ENCODE measurements at regions not wholly inside any gene's neighbourhood (a gene's known extent, or its start where the extent isn't known, plus 50 kb on each side); places are given as distances from the start of the nearest gene placed in this dataset.
A peak's percentile ranks its signal among the peaks of the same experiment; 100 is the strongest.

DNA sequence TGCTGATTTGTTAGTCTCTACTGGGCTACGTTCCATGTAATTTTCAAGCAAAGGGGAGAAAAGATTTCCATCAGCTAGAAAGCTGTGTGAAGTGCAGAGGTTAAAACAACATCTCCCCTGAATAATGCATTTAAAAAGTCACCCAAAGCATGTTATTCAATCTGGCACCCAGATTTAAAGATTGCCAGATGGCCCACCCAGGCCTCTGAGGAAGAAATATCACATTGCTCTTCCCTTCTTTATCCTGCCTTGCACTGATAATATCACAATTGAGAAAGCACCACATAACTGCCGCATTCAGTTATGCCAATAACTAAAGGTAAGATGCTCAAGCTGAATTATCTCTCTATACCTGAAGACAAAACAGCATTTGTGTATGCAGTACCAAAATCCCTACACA is 119.4 kb upstream of the PUM3 start:
- H3K79me2 ChIP-seq (ENCODE audit: insufficient read depth), result no peaks in the 10 kb centered on the region
- no peaks in the 10 kb centered on the region for H3K9me2 ChIP-seq
- H2AFZ ChIP-seq (ENCODE audit: low read depth), result no peak overlapping the region
- no peaks in the 10 kb centered on the region for H3K36me3 ChIP-seq (replicated peaks in 1 of 2; ENCODE audit: control insufficient read depth in 1 of 2, insufficient read depth in 2 of 2, low read length in 1 of 2)
- DNase-seq, result no peak
- no peaks in the 10 kb centered on the region for H4K20me1 ChIP-seq (ENCODE audit: insufficient read depth)
- no peaks in the 10 kb centered on the region for H3K9me3 ChIP-seq
- no peaks in the 10 kb centered on the region for H3K27me3 ChIP-seq (ENCODE audit: insufficient read depth)
- CTCF ChIA-PET, result no interaction called here
- POLR2A ChIA-PET, result no interaction called here
- no peaks in the 10 kb centered on the region for H3K4me1 ChIP-seq (ENCODE audit: control insufficient read depth in 1 of 2, insufficient read depth in 2 of 2, low read depth in 1 of 2, low read length in 1 of 2)
- no peak overlapping the region for H3K27ac ChIP-seq (ENCODE audit: low read depth in 2 of 2, low read length in 1 of 2)
- WGBS (ENCODE audit: low lambda C conversion rate), result 41% methylated on average over 2 of the region's 2 CpGs
- TF ChIP-seq FOXJ3 (CRISPR knock-in tag; IDR thresholded peaks at IDR 0.05) (no peak), EZH2phosphoT487 (IDR thresholded peaks at IDR 0.05; ENCODE audit: borderline replicate concordance, low read depth) (no peak), FOXM1 (IDR thresholded peaks at IDR 0.05; ENCODE audit: low read depth) (no peak), GATA2 (CRISPR knock-in tag; IDR thresholded peaks at IDR 0.05) (peak; percentile 29), TEAD4 (IDR thresholded peaks at IDR 0.05; ENCODE audit: borderline replicate concordance, insufficient read depth) (no peak), FOSL2 (IDR thresholded peaks at IDR 0.05; ENCODE audit: borderline replicate concordance, low read depth) (no peak), RXRA (IDR thresholded peaks at IDR 0.05; ENCODE audit: borderline replicate concordance, low read depth) (no peak)
- H3F3A ChIP-seq (replicated peaks; ENCODE audit: insufficient read depth), result no peaks in the 10 kb centered on the region
- no peak overlapping the region for H3K4me2 ChIP-seq
- no peak overlapping the region for H3K4me3 ChIP-seq (ENCODE audit: low read depth in 2 of 2, low read length in 1 of 2)
- H3K9ac ChIP-seq, result no peak overlapping the region

- Histone ChIP-seq H3K36me3 (replicated peaks in 1 of 2; ENCODE audit: control insufficient read depth in 1 of 2, insufficient read depth in 2 of 2, low read length in 1 of 2) (no peaks in the 10 kb centered on the region), H3K4me2 (no peak overlapping the region), H4K20me1 (ENCODE audit: insufficient read depth) (no peaks in the 10 kb centered on the region), H3K27me3 (ENCODE audit: insufficient read depth) (no peaks in the 10 kb centered on the region; the same call in 1 of the 2 replicates), H3K9ac (no peak overlapping the region), H3K9me3 (no peaks in the 10 kb centered on the region), H2AFZ (ENCODE audit: low read depth) (no peak overlapping the region), H3K79me2 (ENCODE audit: insufficient read depth) (no peaks in the 10 kb centered on the region), H3F3A (replicated peaks; ENCODE audit: insufficient read depth) (no peaks in the 10 kb centered on the region), H3K4me1 (ENCODE audit: control insufficient read depth in 1 of 2, insufficient read depth in 2 of 2, low read depth in 1 of 2, low read length in 1 of 2) (no peaks in the 10 kb centered on the region), H3K27ac (ENCODE audit: low read depth in 2 of 2, low read length in 1 of 2) (no peak overlapping the region), H3K4me3 (ENCODE audit: low read depth in 2 of 2, low read length in 1 of 2) (no peak overlapping the region), H3K9me2 (no peaks in the 10 kb centered on the region)
- WGBS (ENCODE audit: low lambda C conversion rate), result 53% methylated on average over 6 of the region's 6 CpGs
- no peak for DNase-seq
- ChIA-PET CTCF (no interaction called here), POLR2A (no interaction called here)
- no peak for TF ChIP-seq GATA2 (CRISPR knock-in tag; IDR thresholded peaks at IDR 0.05)
- TF ChIP-seq FOXJ3 (CRISPR knock-in tag; IDR thresholded peaks at IDR 0.05), result no peak
- TF ChIP-seq TAF1 (IDR thresholded peaks at IDR 0.05; ENCODE audit: borderline replicate concordance, low read depth, low read length), result no peak
- no peak for TF ChIP-seq TCF12 (IDR thresholded peaks at IDR 0.05)
- TF ChIP-seq SMC3 (IDR thresholded peaks at IDR 0.05; ENCODE audit: low read depth, low read length), result no peak
- TF ChIP-seq REST (IDR thresholded peaks at IDR 0.05; ENCODE audit: low read depth, low read length), result no peak
- no peak for TF ChIP-seq CHD2 (IDR thresholded peaks at IDR 0.05; ENCODE audit: low read length, partially characterized antibody)
- TF ChIP-seq SIN3A (IDR thresholded peaks at IDR 0.05; ENCODE audit: borderline replicate concordance, low read depth, low read length), result no peak
- TF ChIP-seq EZH2phosphoT487 (IDR thresholded peaks at IDR 0.05; ENCODE audit: borderline replicate concordance, low read depth), result no peak
- no peak for TF ChIP-seq IRF3 (IDR thresholded peaks at IDR 0.05; ENCODE audit: low read depth, low read length)
- no peak for TF ChIP-seq FOXM1 (IDR thresholded peaks at IDR 0.05; ENCODE audit: low read depth)
- TF ChIP-seq JUND (IDR thresholded peaks at IDR 0.05), result no peak
- no peak for TF ChIP-seq ELF1 (IDR thresholded peaks at IDR 0.05)
Measured at GRCh38 chr9:2962471-2963172, 118.7 kb upstream of the PUM3 start.

All from SK-N-SH (cell line).